ENCODE measurements at regions not wholly inside any gene's neighbourhood (a gene's known extent, or its start where the extent isn't known, plus 50 kb on each side); places are given as distances from the start of the nearest gene placed in this dataset.
"Not testable (repeated sequence)": the region's sequence is repeated elsewhere in the genome, so short reads cannot be mapped to it uniquely, and the experiment has no call there.

GRCh38 chr3:151593928-151594327 is 133.1 kb upstream of the IGSF10 start:
- H3K27me3 ChIP-seq (ENCODE audit: control insufficient read depth, insufficient read depth, low read length): no peaks in the 10 kb centered on the region
- no peaks in the 10 kb centered on the region for H3K9me3 ChIP-seq (replicated peaks; ENCODE audit: low read length)
- H3K36me3 ChIP-seq (ENCODE audit: insufficient read depth, low read length): no peaks in the 10 kb centered on the region
- no peak overlapping the region for H3K4me2 ChIP-seq (ENCODE audit: low read length)
- H3K9ac ChIP-seq (ENCODE audit: low read depth, low read length): no peak overlapping the region
- no peaks in the 10 kb centered on the region for H3K4me1 ChIP-seq (ENCODE audit: control insufficient read depth, insufficient read depth, low read length)
- H3K4me3 ChIP-seq (ENCODE audit: low read length): no peak overlapping the region

GRCh38 chr3:151592287-151592686 is 131.4 kb upstream of the IGSF10 start:
- Histone ChIP-seq H3K9me3 (replicated peaks; ENCODE audit: low read length) (no peaks in the 10 kb centered on the region), H3K4me3 (ENCODE audit: low read length) (no peak overlapping the region), H3K36me3 (ENCODE audit: insufficient read depth, low read length) (no peaks in the 10 kb centered on the region), H3K9ac (ENCODE audit: low read depth, low read length) (no peak overlapping the region), H3K27me3 (ENCODE audit: control insufficient read depth, insufficient read depth, low read length) (no peaks in the 10 kb centered on the region), H3K4me2 (ENCODE audit: low read length) (no peak overlapping the region), H3K4me1 (ENCODE audit: control insufficient read depth, insufficient read depth, low read length) (no peaks in the 10 kb centered on the region)

- Histone ChIP-seq H3K9me3 (replicated peaks; ENCODE audit: low read length) (no peaks in the 10 kb centered on the region), H3K36me3 (ENCODE audit: insufficient read depth, low read length) (no peaks in the 10 kb centered on the region), H3K4me3 (ENCODE audit: low read length) (no peak overlapping the region), H3K4me1 (ENCODE audit: control insufficient read depth, insufficient read depth, low read length) (no peaks in the 10 kb centered on the region), H3K4me2 (ENCODE audit: low read length) (no peak overlapping the region), H3K27me3 (ENCODE audit: control insufficient read depth, insufficient read depth, low read length) (no peaks in the 10 kb centered on the region), H3K9ac (ENCODE audit: low read depth, low read length) (no peak overlapping the region)
These were observed 130.6 kb upstream of the IGSF10 start for GRCh38 chr3:151591441-151591840.

GRCh38 chr3:151589311-151589710 is 128.4 kb upstream of the IGSF10 start:
- Histone ChIP-seq H3K4me3 (ENCODE audit: low read length) (no peak overlapping the region), H3K27me3 (ENCODE audit: control insufficient read depth, insufficient read depth, low read length) (no peaks in the 10 kb centered on the region), H3K4me1 (ENCODE audit: control insufficient read depth, insufficient read depth, low read length) (no peaks in the 10 kb centered on the region), H3K9me3 (replicated peaks; ENCODE audit: low read length) (no peaks in the 10 kb centered on the region), H3K36me3 (ENCODE audit: insufficient read depth, low read length) (no peaks in the 10 kb centered on the region), H3K4me2 (ENCODE audit: low read length) (no peak overlapping the region), H3K9ac (ENCODE audit: low read depth, low read length) (no peak overlapping the region)

GRCh38 chr3:151587659-151588058 is 126.8 kb upstream of the IGSF10 start:
- not testable (repeated sequence) for H3K4me2 ChIP-seq (ENCODE audit: low read length); H3K4me3 ChIP-seq (ENCODE audit: low read length); H3K36me3 ChIP-seq (ENCODE audit: insufficient read depth, low read length); H3K4me1 ChIP-seq (ENCODE audit: control insufficient read depth, insufficient read depth, low read length); H3K9me3 ChIP-seq (replicated peaks; ENCODE audit: low read length); H3K9ac ChIP-seq (ENCODE audit: low read depth, low read length); H3K27me3 ChIP-seq (ENCODE audit: control insufficient read depth, insufficient read depth, low read length)

- Histone ChIP-seq H3K4me3 (ENCODE audit: low read length) (no peak overlapping the region), H3K9ac (ENCODE audit: low read depth, low read length) (no peak overlapping the region), H3K9me3 (replicated peaks; ENCODE audit: low read length) (no peaks in the 10 kb centered on the region), H3K36me3 (ENCODE audit: insufficient read depth, low read length) (no peaks in the 10 kb centered on the region), H3K4me1 (ENCODE audit: control insufficient read depth, insufficient read depth, low read length) (peaks cover 5% of the 10 kb centered on the region), H3K27me3 (ENCODE audit: control insufficient read depth, insufficient read depth, low read length) (no peaks in the 10 kb centered on the region), H3K4me2 (ENCODE audit: low read length) (no peak overlapping the region)
These were observed 123.7 kb upstream of the IGSF10 start for GRCh38 chr3:151584566-151584965.

GRCh38 chr3:151581035-151581434 is 120.2 kb upstream of the IGSF10 start:
- no peak overlapping the region for H3K4me3 ChIP-seq (ENCODE audit: low read length)
- H3K9ac ChIP-seq (ENCODE audit: low read depth, low read length): no peak overlapping the region
- H3K4me1 ChIP-seq (ENCODE audit: control insufficient read depth, insufficient read depth, low read length): peaks cover 5% of the 10 kb centered on the region
- H3K9me3 ChIP-seq (replicated peaks; ENCODE audit: low read length): no peaks in the 10 kb centered on the region
- H3K36me3 ChIP-seq (ENCODE audit: insufficient read depth, low read length): no peaks in the 10 kb centered on the region
- peak overlapping the region; percentile 20 for H3K4me2 ChIP-seq (ENCODE audit: low read length)
- H3K27me3 ChIP-seq (ENCODE audit: control insufficient read depth, insufficient read depth, low read length): no peaks in the 10 kb centered on the region

GRCh38 chr3:151580591-151580990 is 119.7 kb upstream of the IGSF10 start:
- Histone ChIP-seq H3K27me3 (ENCODE audit: control insufficient read depth, insufficient read depth, low read length) (no peaks in the 10 kb centered on the region), H3K9me3 (replicated peaks; ENCODE audit: low read length) (no peaks in the 10 kb centered on the region), H3K9ac (ENCODE audit: low read depth, low read length) (no peak overlapping the region), H3K36me3 (ENCODE audit: insufficient read depth, low read length) (no peaks in the 10 kb centered on the region), H3K4me1 (ENCODE audit: control insufficient read depth, insufficient read depth, low read length) (peaks cover 5% of the 10 kb centered on the region), H3K4me2 (ENCODE audit: low read length) (peak overlapping the region; percentile 20), H3K4me3 (ENCODE audit: low read length) (no peak overlapping the region)

GRCh38 chr3:151579571-151580270 is 118.9 kb upstream of the IGSF10 start:
- Histone ChIP-seq H3K4me3 (ENCODE audit: low read length) (no peak overlapping the region), H3K9me3 (replicated peaks; ENCODE audit: low read length) (no peaks in the 10 kb centered on the region), H3K36me3 (ENCODE audit: insufficient read depth, low read length) (no peaks in the 10 kb centered on the region), H3K9ac (ENCODE audit: low read depth, low read length) (no peak overlapping the region), H3K27me3 (ENCODE audit: control insufficient read depth, insufficient read depth, low read length) (no peaks in the 10 kb centered on the region), H3K4me1 (ENCODE audit: control insufficient read depth, insufficient read depth, low read length) (peaks cover 5% of the 10 kb centered on the region), H3K4me2 (ENCODE audit: low read length) (no peak overlapping the region)

- no peak overlapping the region for H3K4me3 ChIP-seq (ENCODE audit: low read length)
- peaks cover 5% of the 10 kb centered on the region for H3K4me1 ChIP-seq (ENCODE audit: control insufficient read depth, insufficient read depth, low read length)
- H3K9ac ChIP-seq (ENCODE audit: low read depth, low read length): no peak overlapping the region
- H3K36me3 ChIP-seq (ENCODE audit: insufficient read depth, low read length): no peaks in the 10 kb centered on the region
- H3K9me3 ChIP-seq (replicated peaks; ENCODE audit: low read length): no peaks in the 10 kb centered on the region
- no peaks in the 10 kb centered on the region for H3K27me3 ChIP-seq (ENCODE audit: control insufficient read depth, insufficient read depth, low read length)
- H3K4me2 ChIP-seq (ENCODE audit: low read length): no peak overlapping the region
These were observed 117.6 kb upstream of the IGSF10 start for GRCh38 chr3:151578495-151578894.

GRCh38 chr3:151576511-151577137 is 115.8 kb upstream of the IGSF10 start:
- H3K27me3 ChIP-seq (ENCODE audit: control insufficient read depth, insufficient read depth, low read length): no peaks in the 10 kb centered on the region
- H3K4me2 ChIP-seq (ENCODE audit: low read length): no peak overlapping the region
- H3K36me3 ChIP-seq (ENCODE audit: insufficient read depth, low read length): no peaks in the 10 kb centered on the region
- peaks cover 5% of the 10 kb centered on the region for H3K4me1 ChIP-seq (ENCODE audit: control insufficient read depth, insufficient read depth, low read length)
- H3K9me3 ChIP-seq (replicated peaks; ENCODE audit: low read length): no peaks in the 10 kb centered on the region
- H3K9ac ChIP-seq (ENCODE audit: low read depth, low read length): no peak overlapping the region
- H3K4me3 ChIP-seq (ENCODE audit: low read length): no peak overlapping the region

GRCh38 chr3:151568184-151568583 is 107.3 kb upstream of the IGSF10 start:
- Histone ChIP-seq H3K27me3 (ENCODE audit: control insufficient read depth, insufficient read depth, low read length) (no peaks in the 10 kb centered on the region), H3K9me3 (replicated peaks; ENCODE audit: low read length) (no peaks in the 10 kb centered on the region), H3K9ac (ENCODE audit: low read depth, low read length) (no peak overlapping the region), H3K36me3 (ENCODE audit: insufficient read depth, low read length) (no peaks in the 10 kb centered on the region), H3K4me3 (ENCODE audit: low read length) (no peak overlapping the region), H3K4me1 (ENCODE audit: control insufficient read depth, insufficient read depth, low read length) (no peaks in the 10 kb centered on the region), H3K4me2 (ENCODE audit: low read length) (no peak overlapping the region)

Data from skeletal muscle satellite cell (primary cell).